ENCODE measurements at regions not wholly inside any gene's neighbourhood (a gene's known extent, or its start where the extent isn't known, plus 50 kb on each side); places are given as distances from the start of the nearest gene placed in this dataset.

GRCh38 chr7:67602246-67602887, 605.7 kb downstream of the TYW1 start:
- peak in 2 of 5 donors; percentile 16 to 19 for DNase-seq

GRCh38 chr7:67604461-67605386, 608.1 kb downstream of the TYW1 start:
- H3K27me3 ChIP-seq (ENCODE audit: control insufficient read depth, insufficient read depth, low read length), result no peaks in the 10 kb centered on the region
- H3K9me3 ChIP-seq (ENCODE audit: control insufficient read depth in 2 of 3, insufficient read depth in 1 of 3, low read length in 3 of 3), result peaks cover 0 to 8% (median 0%) of the 10 kb centered on the region in 3 donors
- H3K4me1 ChIP-seq (ENCODE audit: control insufficient read depth in 2 of 3, insufficient read depth in 2 of 3, low read depth in 1 of 3, low read length in 3 of 3), result no peaks in the 10 kb centered on the region
- FAIRE-seq (no peak), DNase-seq (peak in 1 of 5 donors; percentile 24)
- no peak overlapping the region for H3K27ac ChIP-seq (ENCODE audit: low read depth in 2 of 2, low read length in 2 of 2)
- H3K4me3 ChIP-seq (ENCODE audit: low read length in 3 of 3), result no peak overlapping the region
- intact Hi-C loops (cut with DNase I), result no loop called here
- no peaks in the 10 kb centered on the region for H3K36me3 ChIP-seq (ENCODE audit: control insufficient read depth in 2 of 3, insufficient read depth in 3 of 3, low read length in 3 of 3)
- no peak for TF ChIP-seq CTCF (IDR thresholded peaks at IDR 0.05; ENCODE audit: borderline replicate concordance, extremely low read depth, insufficient read depth)
- no peak overlapping the region for H3K9ac ChIP-seq (ENCODE audit: low read length in 3 of 3)

More at GRCh38 chr7:67602246-67602887, 605.7 kb downstream of the TYW1 start:
- no peak for TF ChIP-seq CTCF (IDR thresholded peaks at IDR 0.05; ENCODE audit: borderline replicate concordance, extremely low read depth, insufficient read depth)
- Histone ChIP-seq H3K36me3 (ENCODE audit: control insufficient read depth in 2 of 3, insufficient read depth in 3 of 3, low read length in 3 of 3) (no peaks in the 10 kb centered on the region), H3K9ac (ENCODE audit: low read length in 3 of 3) (no peak overlapping the region), H3K27ac (ENCODE audit: low read depth in 2 of 2, low read length in 2 of 2) (no peak overlapping the region), H3K9me3 (ENCODE audit: control insufficient read depth in 2 of 3, insufficient read depth in 1 of 3, low read length in 3 of 3) (peaks cover 0 to 8% (median 0%) of the 10 kb centered on the region in 3 donors), H3K4me3 (ENCODE audit: low read length in 3 of 3) (no peak overlapping the region), H3K4me1 (ENCODE audit: control insufficient read depth in 2 of 3, insufficient read depth in 2 of 3, low read depth in 1 of 3, low read length in 3 of 3) (no peaks in the 10 kb centered on the region), H3K27me3 (ENCODE audit: control insufficient read depth, insufficient read depth, low read length) (no peaks in the 10 kb centered on the region)
- no peak for FAIRE-seq
- intact Hi-C loops (cut with DNase I), result no loop called here

- Histone ChIP-seq H3K4me3 (ENCODE audit: low read length in 3 of 3) (no peak overlapping the region), H3K27ac (ENCODE audit: low read depth in 2 of 2, low read length in 2 of 2) (no peak overlapping the region), H3K9me3 (ENCODE audit: control insufficient read depth in 2 of 3, insufficient read depth in 1 of 3, low read length in 3 of 3) (peaks cover 0 to 16% (median 0%) of the 10 kb centered on the region in 3 donors), H3K9ac (ENCODE audit: low read length in 3 of 3) (no peak overlapping the region), H3K36me3 (ENCODE audit: control insufficient read depth in 2 of 3, insufficient read depth in 3 of 3, low read length in 3 of 3) (no peaks in the 10 kb centered on the region), H3K4me1 (ENCODE audit: control insufficient read depth in 2 of 3, insufficient read depth in 2 of 3, low read depth in 1 of 3, low read length in 3 of 3) (no peaks in the 10 kb centered on the region), H3K27me3 (ENCODE audit: control insufficient read depth, insufficient read depth, low read length) (no peaks in the 10 kb centered on the region)
- intact Hi-C loops (cut with DNase I), result no loop called here
- FAIRE-seq (no peak), DNase-seq (no peak)
- no peak for TF ChIP-seq CTCF (IDR thresholded peaks at IDR 0.05; ENCODE audit: borderline replicate concordance, extremely low read depth, insufficient read depth)
Observed at GRCh38 chr7:67608806-67609205, 612.2 kb downstream of the TYW1 start.

Measured in kidney (tissue), 13 donors.